Right lobe of liver (tissue), 4 donors: ENCODE measurements at regions not wholly inside any gene's neighbourhood (a gene's known extent, or its start where the extent isn't known, plus 50 kb on each side); places are given as distances from the start of the nearest gene placed in this dataset.

Experiments
- CTCF ChIP-seq, 4 donors: fragments of 200-600 bp in 3 of 4; fragments of 450-650 bp in 1 of 4; IDR thresholded peaks; one replicate each; pipeline versions ENCODE4 v1.5.1 to v1.8.0; 2016 to 2022; ENCODE audit warnings: antibody characterized with exemption in 4 of 4, mild to moderate bottlenecking in 2 of 4
- POLR2A ChIP-seq: fragments of 450-650 bp; IDR thresholded peaks from one replicate; pipeline ENCODE4 v1.6.1; 2017; ENCODE audit warnings: antibody characterized with exemption, mild to moderate bottlenecking
- donor health status: DM: no; HTN: no; CAD: no.
- donor health status: DM: no; HTN: no; CAD: no.
- donor health status: DM: no; HTN: yes; CAD: no.

- no peak for TF ChIP-seq CTCF (IDR thresholded peaks at IDR 0.05)
- no peak for TF ChIP-seq POLR2A
Observed at GRCh38 chr11:122319691-122320620, 203.9 kb upstream of the BLID start.
